Psoas muscle (tissue), 7 donors: ENCODE measurements at regions not wholly inside any gene's neighbourhood (a gene's known extent, or its start where the extent isn't known, plus 50 kb on each side); places are given as distances from the start of the nearest gene placed in this dataset.

Experiments used
- ATAC-seq, 4 donors: fragments of 200-7000 bp; cut with Tn5 transposase; one replicate each; pipeline ENCODE4 v1.9.1; 2020; ENCODE audit warnings: moderate library complexity in 3 of 4, mild to moderate bottlenecking in 2 of 4
- DNase-seq, 2 donors: peaks; one replicate each; pipeline ENCODE4 v3.0.0-alpha.2; 2020
- H3K27ac ChIP-seq: fragments of 200-600 bp; one replicate; pipeline ENCODE4 v1.8.0; 2022
- H3K27me3 ChIP-seq, 3 donors: fragments of 200-600 bp in 1 of 3; one replicate each; pipeline versions ENCODE4 v1.6.1 to v1.8.0; 2013 to 2022; ENCODE audit warnings: low read length in 2 of 3, mild to moderate bottlenecking in 2 of 3, moderate library complexity in 1 of 3; ENCODE audit not compliant: insufficient read depth in 3 of 3
- H3K36me3 ChIP-seq, 2 donors: fragments of 200-600 bp in 1 of 2; one replicate each; pipeline versions ENCODE4 v1.6.1 to v1.8.0; 2013 to 2022; ENCODE audit warnings: low read depth in 1 of 2, mild to moderate bottlenecking in 1 of 2, moderate library complexity in 1 of 2; ENCODE audit not compliant: insufficient read depth in 1 of 2
- H3K4me1 ChIP-seq: fragments of 200-600 bp; one replicate; pipeline ENCODE4 v1.8.0; 2022
- H3K4me3 ChIP-seq: fragments of 200-600 bp; one replicate; pipeline ENCODE4 v1.8.0; 2022; ENCODE audit warnings: mild to moderate bottlenecking
- H3K9me3 ChIP-seq: fragments of 200-600 bp; one replicate; pipeline ENCODE4 v1.8.0; 2022
- WGBS, 3 donors: extraction: QIAGEN DNeasy Blood & Tissue Kit; methylation state at CpG; one replicate each; pipeline versions ENCODE4 v1.1.6 to v1.1.7; 2013; 5-methylcytosine and 5-hydroxymethylcytosine counted together
- intact Hi-C, 2 donors: fragments of 100-400 bp; cut with DNase I; formaldehyde crosslinking; loops; one replicate each; pipeline versions ENCODE4 v1.11.0 to v1.14.2; 2022
- TF ChIP-seq, protein P1 (sequence below): fragments of 200-600 bp; IDR thresholded peaks from one replicate; pipeline ENCODE4 v1.8.0; 2022; ENCODE audit warnings: antibody characterized with exemption
- donor health status: healthy with polysubstance abuse.
- donor health status: DM: no; HTN: no; CAD: no; lungs with moderate emphysema.
- donor health status: Bipolar disorder and iron deficiency.
- donor health status: healthy.
- donor health status: DM: yes; HTN: yes; CAD: no.
- donor health status: DM: no; HTN: no; CAD: no.
- donor health status: DM: yes; HTN: yes; CAD: no.

DNA sequence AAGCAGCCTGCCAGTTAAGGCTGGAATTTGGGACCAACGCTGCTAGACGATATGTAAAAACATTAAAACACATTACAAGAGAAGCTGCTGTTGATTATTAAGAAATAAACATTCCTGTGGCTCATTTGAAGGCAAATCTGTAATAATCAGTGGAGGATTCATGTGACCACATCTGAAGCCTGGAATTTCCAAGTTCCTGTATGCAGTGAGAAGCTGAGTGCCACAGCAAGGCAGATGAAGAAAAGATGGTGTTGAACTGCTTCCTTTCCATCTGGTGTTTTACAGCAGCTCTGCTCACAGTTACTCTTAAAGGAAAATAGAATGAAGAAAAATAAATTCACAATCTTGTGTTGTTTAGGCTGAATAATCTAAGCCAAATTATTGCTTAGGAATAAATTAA lies 139.3 kb upstream of the ROBO2 start:
- H3K4me1 ChIP-seq, result no peaks in the 10 kb centered on the region
- H3K27ac ChIP-seq, result no peak overlapping the region
- ATAC-seq (no peak), DNase-seq (no peak)
- no peaks in the 10 kb centered on the region for H3K36me3 ChIP-seq
- intact Hi-C loops, result no loop called here
- no peaks in the 10 kb centered on the region for H3K27me3 ChIP-seq
- no peaks in the 10 kb centered on the region for H3K9me3 ChIP-seq
- WGBS, 3 donors, result 85 to 95% (median 90%) methylated on average over 2 of the region's 2 CpGs
- TF ChIP-seq, protein P1, sequence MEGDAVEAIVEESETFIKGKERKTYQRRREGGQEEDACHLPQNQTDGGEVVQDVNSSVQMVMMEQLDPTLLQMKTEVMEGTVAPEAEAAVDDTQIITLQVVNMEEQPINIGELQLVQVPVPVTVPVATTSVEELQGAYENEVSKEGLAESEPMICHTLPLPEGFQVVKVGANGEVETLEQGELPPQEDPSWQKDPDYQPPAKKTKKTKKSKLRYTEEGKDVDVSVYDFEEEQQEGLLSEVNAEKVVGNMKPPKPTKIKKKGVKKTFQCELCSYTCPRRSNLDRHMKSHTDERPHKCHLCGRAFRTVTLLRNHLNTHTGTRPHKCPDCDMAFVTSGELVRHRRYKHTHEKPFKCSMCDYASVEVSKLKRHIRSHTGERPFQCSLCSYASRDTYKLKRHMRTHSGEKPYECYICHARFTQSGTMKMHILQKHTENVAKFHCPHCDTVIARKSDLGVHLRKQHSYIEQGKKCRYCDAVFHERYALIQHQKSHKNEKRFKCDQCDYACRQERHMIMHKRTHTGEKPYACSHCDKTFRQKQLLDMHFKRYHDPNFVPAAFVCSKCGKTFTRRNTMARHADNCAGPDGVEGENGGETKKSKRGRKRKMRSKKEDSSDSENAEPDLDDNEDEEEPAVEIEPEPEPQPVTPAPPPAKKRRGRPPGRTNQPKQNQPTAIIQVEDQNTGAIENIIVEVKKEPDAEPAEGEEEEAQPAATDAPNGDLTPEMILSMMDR, result no peak
- no peak overlapping the region for H3K4me3 ChIP-seq

DNA sequence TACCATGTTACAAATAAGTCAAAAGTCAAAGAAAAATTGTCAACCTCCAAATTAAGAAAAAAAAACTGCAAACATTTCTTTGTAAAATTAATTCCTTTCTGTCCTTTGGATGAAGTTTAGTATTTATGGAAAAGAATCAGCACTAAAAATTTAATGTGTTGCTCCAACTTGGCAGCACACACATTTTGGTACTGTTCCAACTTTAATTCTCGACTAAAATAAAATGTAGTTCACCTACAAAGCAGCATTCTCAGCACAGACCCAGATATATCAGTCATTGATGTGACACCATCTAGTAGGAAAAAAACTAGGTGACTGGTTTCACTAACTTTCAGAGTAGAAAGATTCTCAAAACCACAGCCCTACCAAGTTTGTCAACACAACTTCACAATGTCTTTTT lies 131.7 kb upstream of the ROBO2 start:
- intact Hi-C loops, result no loop called here
- H3K9me3 ChIP-seq, result no peaks in the 10 kb centered on the region
- H3K4me1 ChIP-seq, result no peaks in the 10 kb centered on the region
- no peak for ATAC-seq
- WGBS, 3 donors, result 7 to 15% (median 11%) methylated on average over 1 of the region's 1 CpG
- H3K27me3 ChIP-seq, result no peaks in the 10 kb centered on the region
- H3K4me3 ChIP-seq, result no peak overlapping the region
- TF ChIP-seq, protein P1, result no peak
- H3K27ac ChIP-seq, result no peak overlapping the region
- no peaks in the 10 kb centered on the region for H3K36me3 ChIP-seq
- no peak for DNase-seq

DNA sequence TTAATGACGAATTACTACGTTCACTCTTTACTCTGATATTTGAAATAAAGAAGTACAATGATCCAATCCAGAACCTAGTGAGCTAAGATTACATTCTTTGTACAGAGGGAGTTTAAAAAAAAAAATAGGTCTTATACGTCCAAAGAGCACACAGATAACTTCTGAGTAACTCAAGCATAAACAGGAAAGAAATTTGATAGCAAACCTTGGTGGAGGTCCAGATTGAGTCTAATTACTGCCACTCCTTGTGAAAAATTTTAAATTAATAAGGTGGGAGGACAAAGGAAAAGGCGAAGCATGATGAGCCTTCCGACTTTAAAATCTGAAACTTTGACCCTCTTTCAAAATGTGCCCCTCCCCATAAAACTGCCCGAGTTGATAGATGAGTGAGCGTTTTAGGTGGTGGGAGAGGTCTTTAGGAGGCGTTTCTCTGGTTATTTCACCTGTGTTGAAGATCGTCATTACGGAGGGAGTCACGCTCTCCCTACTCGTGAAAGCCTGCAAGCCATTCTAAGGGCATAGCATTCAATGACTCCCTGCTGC lies 127.0 kb upstream of the ROBO2 start:
- TF ChIP-seq, protein P1, result no peak

DNA sequence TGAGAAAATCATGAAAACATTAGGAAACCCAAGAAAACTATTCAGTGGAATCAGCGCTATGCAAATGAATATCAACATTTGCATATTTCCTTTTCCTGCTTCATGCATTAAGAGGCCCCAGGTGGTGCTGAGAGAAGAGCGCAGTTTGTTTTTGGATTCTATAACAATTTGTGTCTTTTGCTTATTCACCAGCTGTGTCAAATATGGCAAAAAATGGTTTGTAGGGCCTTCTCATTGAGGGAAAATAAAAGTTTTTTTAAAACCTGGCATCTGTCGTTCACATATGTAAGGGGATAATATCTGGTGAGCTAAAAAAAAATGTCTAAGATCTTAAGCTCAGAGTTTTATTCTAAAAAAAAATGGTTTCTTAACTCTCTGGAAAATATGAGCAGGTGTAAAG lies 122.5 kb upstream of the ROBO2 start:
- Histone ChIP-seq H3K9me3 (no peaks in the 10 kb centered on the region), H3K27me3 (no peaks in the 10 kb centered on the region), H3K36me3 (no peaks in the 10 kb centered on the region), H3K4me1 (no peaks in the 10 kb centered on the region), H3K27ac (no peak overlapping the region), H3K4me3 (no peak overlapping the region)
- ATAC-seq (no peak), DNase-seq (no peak)
- intact Hi-C loops, result no loop called here
- TF ChIP-seq, protein P1, result no peak
- WGBS, 3 donors, result 73 to 76% (median 75%) methylated on average over 3 of the region's 3 CpGs

More for the DNA sequence above, 127.0 kb upstream of the ROBO2 start:
- 49 to 54% (median 49%) methylated on average over 12 of the region's 12 CpGs for WGBS, 3 donors
- Histone ChIP-seq H3K36me3 (no peaks in the 10 kb centered on the region), H3K27me3 (no peaks in the 10 kb centered on the region), H3K4me3 (no peak overlapping the region), H3K27ac (no peak overlapping the region), H3K9me3 (no peaks in the 10 kb centered on the region), H3K4me1 (no peaks in the 10 kb centered on the region)
- ATAC-seq (no peak), DNase-seq (no peak)
- intact Hi-C loops, result no loop called here

DNA sequence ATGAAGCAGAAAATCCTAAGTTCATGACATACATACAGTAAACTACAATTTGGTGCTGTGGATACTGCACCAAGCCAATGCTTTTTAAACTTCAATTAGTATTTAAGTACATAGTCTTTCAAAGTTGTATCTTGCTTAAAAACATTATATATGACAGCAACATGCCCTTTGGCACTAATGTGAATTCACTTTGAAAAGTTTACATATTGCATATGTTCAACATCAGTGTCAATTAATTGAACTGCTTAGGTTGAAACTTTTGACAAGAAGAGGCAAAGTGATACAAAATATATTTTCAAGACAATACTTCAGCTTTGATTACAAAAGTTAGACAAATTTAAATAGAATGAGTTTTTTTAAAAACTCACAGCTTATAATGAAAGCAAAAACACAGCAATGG lies 119.4 kb upstream of the ROBO2 start:
- no peak overlapping the region for H3K4me3 ChIP-seq
- ATAC-seq, result no peak
- no peak for DNase-seq
- no peaks in the 10 kb centered on the region for H3K36me3 ChIP-seq
- H3K27me3 ChIP-seq, result no peaks in the 10 kb centered on the region
- TF ChIP-seq, protein P1, result no peak
- intact Hi-C loops, result no loop called here
- H3K27ac ChIP-seq, result no peak overlapping the region
- peaks cover 9% of the 10 kb centered on the region for H3K9me3 ChIP-seq
- no peaks in the 10 kb centered on the region for H3K4me1 ChIP-seq
